GM21723 (cell line): ENCODE measurements at regions not wholly inside any gene's neighbourhood (a gene's known extent, or its start where the extent isn't known, plus 50 kb on each side); places are given as distances from the start of the nearest gene placed in this dataset.

Experiments used
- ATAC-seq: cut with Tn5 transposase; IDR thresholded peaks from one replicate; pipeline ENCODE4 v1.9.1; 2021; ENCODE audit warnings: mild to moderate bottlenecking, moderate library complexity; ENCODE audit not compliant: unreplicated experiment

- ATAC-seq = no peak
These were observed 143.3 kb upstream of the TMTC4 start for GRCh38 chr13:100817928-100818327.

- ATAC-seq = no peak
These were observed 141.0 kb upstream of the TMTC4 start for GRCh38 chr13:100815476-100816046.

GRCh38 chr13:100812982-100813584, 138.5 kb upstream of the TMTC4 start:
- no peak for ATAC-seq

DNA sequence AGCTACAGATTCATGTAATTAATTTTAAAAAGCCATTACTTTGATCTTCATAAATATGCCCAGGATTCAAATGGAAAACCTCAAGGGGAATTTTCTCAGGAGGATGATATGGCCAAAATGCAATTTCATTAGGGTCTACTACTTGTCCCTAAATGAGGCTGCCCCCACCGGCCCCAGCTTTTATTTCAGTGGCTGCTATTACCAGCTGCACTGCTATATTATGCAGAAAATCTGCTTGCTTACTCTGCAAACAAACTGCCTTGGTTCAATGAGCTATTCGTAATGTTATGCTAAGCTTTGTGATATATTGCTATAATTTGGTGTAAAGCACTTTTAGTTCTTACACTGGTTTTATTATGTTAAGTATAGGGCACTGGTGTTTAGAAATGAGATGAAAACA, 137.3 kb upstream of the TMTC4 start:
- no peak for ATAC-seq

- no peak for ATAC-seq
These were observed 136.7 kb upstream of the TMTC4 start for GRCh38 chr13:100811024-100811865.

- no peak for ATAC-seq
These were observed 135.9 kb upstream of the TMTC4 start for GRCh38 chr13:100810481-100810880.

- ATAC-seq = no peak
These were observed 135.3 kb upstream of the TMTC4 start for GRCh38 chr13:100809856-100810255.

GRCh38 chr13:100809129-100809390, 134.5 kb upstream of the TMTC4 start:
- ATAC-seq = no peak

DNA sequence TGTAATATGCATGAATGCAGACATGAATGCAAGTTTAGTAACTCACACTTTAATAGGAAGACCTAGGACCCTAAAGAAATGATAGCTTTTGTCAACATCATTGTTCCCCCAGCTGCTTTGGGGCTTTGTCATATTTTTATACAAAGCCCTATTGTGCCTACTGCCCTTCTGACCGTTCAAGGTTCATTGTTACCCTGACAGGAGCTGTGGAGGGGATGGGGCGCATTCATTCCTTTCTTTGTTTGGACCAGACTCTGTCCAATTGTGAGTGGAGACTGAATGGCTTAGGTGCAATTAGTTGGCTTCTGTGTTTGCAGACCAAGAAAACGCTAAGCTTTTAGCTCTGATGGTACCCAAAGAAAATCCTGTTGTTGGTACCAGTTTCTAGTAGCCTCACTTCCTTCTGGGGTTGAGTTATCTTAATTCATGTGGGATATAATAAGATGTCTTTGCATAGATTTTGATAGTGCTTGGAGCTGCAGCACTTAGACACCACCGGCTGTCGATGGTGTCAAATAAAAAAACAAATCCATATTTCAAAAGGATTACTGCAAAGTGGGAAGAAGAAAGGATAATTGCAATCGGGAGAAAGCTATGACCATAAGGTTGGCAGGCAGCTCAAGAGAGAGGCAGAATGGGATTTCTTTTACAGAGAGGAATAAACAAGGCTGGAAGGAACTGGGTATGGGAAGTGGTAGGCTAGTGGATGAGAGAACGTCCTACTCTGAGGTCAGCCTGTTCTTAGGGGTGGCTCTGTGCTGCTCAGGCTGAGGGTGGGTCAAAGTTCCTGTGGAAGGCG, 133.9 kb upstream of the TMTC4 start:
- no peak for ATAC-seq

- no peak for ATAC-seq
These were observed 128.5 kb upstream of the TMTC4 start for GRCh38 chr13:100803091-100803490.

DNA sequence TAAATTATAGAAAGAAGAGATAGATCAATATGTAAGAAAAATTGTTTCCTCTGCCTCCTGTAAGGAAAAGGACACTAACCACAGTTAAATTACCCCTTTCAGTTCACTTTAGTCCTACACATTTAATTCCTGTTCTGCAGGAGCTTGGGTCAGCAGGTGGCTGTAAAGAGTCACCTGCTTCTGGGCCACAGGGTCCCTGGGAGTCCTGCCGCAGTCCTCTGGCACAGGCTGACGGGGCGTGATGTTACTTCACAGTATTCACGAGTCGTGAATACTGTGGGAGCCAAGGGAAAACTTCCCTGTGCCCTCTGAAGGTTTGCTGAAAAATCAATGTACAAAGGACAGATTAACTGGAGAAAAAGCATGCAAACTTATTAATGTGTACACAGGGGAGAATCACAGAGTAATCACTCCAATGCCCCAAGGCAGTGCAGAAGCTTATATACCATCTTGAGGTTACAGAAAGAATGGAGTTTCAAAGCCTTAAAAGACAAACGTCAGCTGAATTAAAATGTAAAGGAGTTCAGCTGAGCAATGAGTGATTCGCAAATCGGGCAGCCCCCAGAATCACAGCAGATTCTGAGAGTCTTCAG, 125.8 kb upstream of the TMTC4 start:
- no peak for ATAC-seq

GRCh38 chr13:100798739-100799361, 124.3 kb upstream of the TMTC4 start:
- no peak for ATAC-seq

GRCh38 chr13:100797921-100798320, 123.3 kb upstream of the TMTC4 start:
- no peak for ATAC-seq

DNA sequence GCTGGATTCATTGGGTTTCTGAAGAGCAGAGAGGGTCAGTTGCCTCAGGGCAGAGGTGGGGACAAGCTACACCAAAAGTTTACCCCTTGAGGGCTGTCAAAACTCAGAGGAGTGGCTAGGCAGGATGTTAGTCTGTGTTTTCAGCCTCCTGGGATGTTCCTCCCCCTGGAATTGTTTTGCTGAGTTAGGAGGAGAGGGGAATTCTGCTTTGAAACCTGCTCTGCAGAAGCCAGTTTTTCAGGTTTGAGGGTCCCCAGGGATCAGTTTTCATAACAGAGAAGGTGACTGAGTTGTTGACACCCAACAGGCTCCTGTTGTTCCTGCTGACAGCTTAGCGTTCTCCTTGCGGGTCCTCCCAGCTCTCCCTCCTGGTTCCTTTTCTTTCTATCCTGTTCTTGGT, 121.9 kb upstream of the TMTC4 start:
- no peak for ATAC-seq

DNA sequence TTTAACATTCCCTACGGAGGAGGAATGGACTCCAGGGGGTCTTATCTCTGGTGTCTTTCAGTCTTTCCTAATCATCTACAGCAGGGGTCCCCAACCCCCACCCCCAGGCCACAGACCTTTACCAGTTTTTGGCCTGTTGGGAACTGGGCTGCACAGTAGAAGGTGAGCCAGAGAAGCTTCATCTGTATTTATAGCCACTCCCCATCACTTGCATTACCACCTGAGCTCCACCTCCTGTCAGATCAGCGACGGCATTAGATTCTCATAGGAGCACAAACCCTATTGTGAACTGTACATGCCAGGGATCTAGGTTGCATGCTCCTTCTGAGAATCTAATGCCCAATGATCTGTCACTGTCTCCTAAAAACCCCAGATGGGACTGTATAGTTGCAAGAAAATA, 120.0 kb upstream of the TMTC4 start:
- ATAC-seq = no peak

GRCh38 chr13:100790405-100790804, 115.8 kb upstream of the TMTC4 start:
- ATAC-seq = no peak

DNA sequence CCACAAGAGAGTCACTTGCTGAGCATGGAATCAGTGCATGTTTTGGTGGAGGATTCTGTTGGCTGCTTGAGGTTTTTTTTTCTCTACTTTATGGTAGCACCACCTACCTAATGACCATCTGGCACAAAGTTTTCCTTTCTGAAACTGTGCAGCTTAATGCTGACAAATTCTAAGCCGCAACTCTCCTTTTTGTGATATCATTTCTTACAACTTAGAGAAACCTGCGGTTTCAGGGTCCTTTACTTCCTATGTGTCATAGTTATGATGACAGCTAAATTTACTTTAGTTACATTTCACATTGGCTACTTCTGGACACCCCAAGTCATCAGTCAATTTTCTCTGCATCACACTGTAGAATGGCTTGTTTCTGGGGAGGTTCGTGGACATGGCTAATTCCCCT, 115.4 kb upstream of the TMTC4 start:
- no peak for ATAC-seq

- ATAC-seq = no peak
These were observed 114.9 kb upstream of the TMTC4 start for GRCh38 chr13:100789481-100789880.

GRCh38 chr13:100789025-100789424, 114.4 kb upstream of the TMTC4 start:
- no peak for ATAC-seq

DNA sequence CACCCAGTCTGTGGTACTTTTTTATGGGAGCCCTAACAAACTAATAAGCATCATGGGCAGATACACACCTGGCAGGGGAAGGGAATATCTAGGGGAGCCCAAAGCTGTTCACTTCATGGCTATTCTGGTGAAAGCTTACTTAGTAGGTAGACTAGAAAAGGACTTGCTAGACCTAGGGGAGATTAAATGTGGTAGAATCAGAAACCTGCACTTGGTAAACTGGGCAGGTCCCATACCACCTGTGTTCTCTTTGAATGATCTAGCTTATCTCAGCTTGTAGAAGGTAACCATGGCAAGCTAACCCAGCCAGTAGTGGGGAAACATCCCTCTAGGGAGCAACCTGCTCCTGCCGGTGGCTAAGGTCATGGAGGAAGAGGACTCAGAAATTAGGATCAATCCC, 113.9 kb upstream of the TMTC4 start:
- ATAC-seq = no peak

DNA sequence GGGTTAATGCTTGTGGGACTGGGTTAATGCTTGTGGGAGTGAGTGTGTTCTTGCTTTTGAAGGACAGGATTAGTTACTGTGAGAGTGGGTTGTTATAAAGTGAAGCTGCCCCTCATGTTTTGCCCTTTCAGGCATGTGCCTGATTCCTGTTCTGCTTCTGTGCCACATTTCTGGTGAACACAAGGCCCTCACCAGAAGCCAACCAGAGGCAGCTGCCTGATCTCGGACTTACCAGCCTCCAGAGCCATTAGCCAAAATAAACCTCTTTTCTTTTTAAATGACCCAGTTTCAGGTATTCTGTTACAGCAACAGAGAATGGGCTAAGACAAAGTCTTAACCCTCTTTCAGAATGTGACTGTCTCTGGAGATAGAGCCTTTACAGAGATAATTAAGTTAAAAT, 113.3 kb upstream of the TMTC4 start:
- ATAC-seq = no peak
